Left lung (tissue), 4 donors: ENCODE measurements at regions not wholly inside any gene's neighbourhood (a gene's known extent, or its start where the extent isn't known, plus 50 kb on each side); places are given as distances from the start of the nearest gene placed in this dataset.
A peak's percentile ranks its signal among the peaks of the same experiment; 100 is the strongest.
"Not testable (repeated sequence)": the region's sequence is repeated elsewhere in the genome, so short reads cannot be mapped to it uniquely, and the experiment has no call there.

Experiments
- ATAC-seq: fragments of 200-7000 bp; cut with Tn5 transposase; one replicate; pipeline ENCODE4 v1.9.1; 2020; ENCODE audit warnings: moderate library complexity
- DNase-seq, 4 donors: peaks; one replicate each; pipeline ENCODE4 v3.0.0-alpha.2; 2013 to 2020
- H3K27ac ChIP-seq, 2 donors: fragments of 200-600 bp; sonication (generic) in 1 of 2; one replicate each; pipeline versions ENCODE4 v1.5.0 to v1.8.0; 2020 to 2021
- H3K27me3 ChIP-seq, 2 donors: fragments of 200-600 bp; sonication (generic) in 1 of 2; one replicate each; pipeline versions ENCODE4 v1.5.0 to v1.8.0; 2020 to 2021
- H3K36me3 ChIP-seq, 2 donors: fragments of 200-600 bp; sonication (generic) in 1 of 2; one replicate each; pipeline versions ENCODE4 v1.5.0 to v1.8.0; 2020 to 2021
- H3K4me1 ChIP-seq, 2 donors: fragments of 200-600 bp; one replicate each; pipeline ENCODE4 v1.8.0; 2021
- H3K4me3 ChIP-seq, 2 donors: fragments of 200-600 bp; sonication (generic) in 1 of 2; one replicate each; pipeline versions ENCODE4 v1.5.0 to v1.8.0; 2020 to 2021; ENCODE audit warnings: mild to moderate bottlenecking in 1 of 2
- H3K9me3 ChIP-seq, 2 donors: fragments of 200-600 bp; sonication (generic) in 1 of 2; one replicate each; pipeline versions ENCODE4 v1.5.0 to v1.8.0; 2020 to 2021
- CTCF ChIP-seq, 2 donors: fragments of 200-600 bp; sonication (generic) in 1 of 2; IDR thresholded peaks; one replicate each; pipeline versions ENCODE4 v1.5.0 to v1.8.0; 2021; ENCODE audit warnings: antibody characterized with exemption in 2 of 2
- intact Hi-C, 2 donors: fragments of 100-400 bp; cut with DNase I; formaldehyde crosslinking; loops; one replicate each; pipeline versions ENCODE4 v1.11.2 to v1.14.2; 2022
- donor health status: DM: no; HTN: yes; CAD: no.
- donor health status: DM: no; HTN: no; CAD: no.

- H3K9me3 ChIP-seq, intact Hi-C loops, H3K36me3 ChIP-seq, H3K27ac ChIP-seq, H3K4me3 ChIP-seq: not testable (repeated sequence)
- H3K4me1 ChIP-seq = peaks cover 16 to 21% of the 10 kb centered on the region in 2 donors
- DNase-seq = peak in 3 of 4 donors; percentile 54 to 82 (median 64)
- H3K27me3 ChIP-seq = peaks cover 0 to 58% of the 10 kb centered on the region in 2 donors
- ATAC-seq = peak; percentile 99
- TF ChIP-seq CTCF (IDR thresholded peaks at IDR 0.05) = peak; percentile 56 to 62
Measured at GRCh38 chr2:131672471-131673399, 145.0 kb downstream of the CCDC74A start.

DNA sequence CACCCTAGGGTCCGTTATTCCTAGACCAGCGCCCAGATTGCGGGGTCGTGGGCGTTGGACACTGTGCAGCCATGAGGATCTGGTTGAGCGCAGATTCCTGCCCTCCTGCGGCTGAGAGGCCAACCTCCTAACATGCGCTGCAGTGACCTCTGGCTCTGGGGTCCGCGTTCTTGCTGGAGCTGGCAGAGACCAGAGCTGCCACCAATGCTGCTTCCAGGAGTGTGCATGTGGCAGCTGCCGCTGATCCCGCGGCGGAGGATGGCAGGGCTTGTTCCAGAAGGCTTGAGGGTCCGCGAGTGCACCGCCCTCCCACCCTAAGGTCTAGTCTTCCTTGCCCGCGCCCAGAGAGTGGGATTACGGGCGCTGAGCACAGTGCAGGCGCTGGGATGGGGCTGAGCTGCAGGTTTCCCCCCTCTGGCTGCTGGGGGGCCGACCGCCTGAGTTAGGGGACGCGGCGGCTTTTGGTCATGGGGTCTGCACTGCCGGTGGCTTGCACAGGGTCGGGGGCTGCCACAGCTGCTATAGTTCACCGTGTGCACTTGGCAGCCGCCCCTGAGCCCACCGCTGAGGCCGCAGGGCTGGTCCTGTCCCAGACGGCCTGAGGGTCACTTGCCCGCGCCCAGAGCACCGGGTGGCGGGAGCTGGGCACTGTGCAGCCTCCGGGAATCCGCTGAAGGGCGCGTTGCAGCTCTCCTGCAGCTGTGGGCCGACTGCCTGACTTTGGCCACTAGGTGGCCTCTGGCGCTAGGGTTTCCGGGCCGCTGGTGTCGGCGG is 145.9 kb downstream of the CCDC74A start:
- ATAC-seq = peak; percentile 99
- peak; percentile 92 to 93 for TF ChIP-seq CTCF (IDR thresholded peaks at IDR 0.05)
- Histone ChIP-seq H3K4me3 (peak overlapping the region in 1 of 2 donors; percentile 7), H3K9me3 (peaks cover 0 to 2% of the 10 kb centered on the region in 2 donors), H3K4me1 (peaks cover 16 to 21% of the 10 kb centered on the region in 2 donors), H3K27me3 (peaks cover 0 to 58% of the 10 kb centered on the region in 2 donors), H3K36me3 (no peaks in the 10 kb centered on the region), H3K27ac (no peak overlapping the region)
- intact Hi-C loops = no loop called here
- peak in 3 of 4 donors; percentile 45 to 91 (median 83) for DNase-seq

DNA sequence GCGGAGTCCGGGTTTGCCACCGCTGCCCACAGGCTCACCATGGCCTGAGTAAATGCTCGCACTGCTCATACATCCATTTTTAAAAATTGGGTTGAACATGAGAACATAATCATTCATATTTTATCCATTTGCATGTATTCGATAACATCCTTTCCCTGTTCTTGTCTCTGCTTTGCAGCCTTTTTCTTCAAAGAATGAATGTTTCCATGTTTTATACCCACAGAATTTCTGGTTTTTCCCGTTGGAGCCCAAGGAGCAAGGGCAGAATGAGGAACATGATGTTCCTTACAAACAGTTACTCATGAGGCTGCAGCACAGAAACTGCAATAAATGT is 146.5 kb downstream of the CCDC74A start:
- Histone ChIP-seq H3K9me3 (no peaks in the 10 kb centered on the region), H3K27ac (no peak overlapping the region), H3K36me3 (no peaks in the 10 kb centered on the region), H3K27me3 (peaks cover 0 to 58% of the 10 kb centered on the region in 2 donors), H3K4me3 (no peak overlapping the region), H3K4me1 (peaks cover 16 to 21% of the 10 kb centered on the region in 2 donors)
- no peak for TF ChIP-seq CTCF (IDR thresholded peaks at IDR 0.05)
- intact Hi-C loops = no loop called here
- ATAC-seq (no peak), DNase-seq (no peak)

DNA sequence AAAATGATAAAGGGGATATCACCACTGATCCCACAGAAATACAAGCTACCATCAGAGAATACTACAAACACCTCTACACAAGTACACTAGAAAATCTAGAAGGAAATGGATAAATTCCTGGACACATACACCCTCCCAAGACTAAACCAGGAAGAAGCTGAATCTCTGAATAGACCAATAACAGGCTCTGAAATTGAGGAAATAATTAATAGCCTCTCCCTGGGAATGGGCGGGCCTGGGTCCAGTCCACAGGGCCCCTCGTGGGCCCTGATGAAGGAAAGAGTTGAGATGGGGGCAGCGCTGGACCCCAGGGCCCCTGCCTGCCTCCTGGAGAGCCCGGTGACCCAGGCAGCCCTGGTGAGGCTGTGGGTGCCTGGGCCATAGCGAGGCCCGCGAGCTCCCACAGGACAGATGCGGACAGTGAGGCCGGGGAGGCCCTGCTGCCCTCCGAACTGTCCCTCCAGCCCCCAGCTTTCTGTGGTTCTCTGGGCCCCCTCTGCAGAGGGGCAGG is 154.0 kb downstream of the CCDC74A start:
- H3K4me1 ChIP-seq, DNase-seq, H3K9me3 ChIP-seq, H3K36me3 ChIP-seq, intact Hi-C loops: not testable (repeated sequence)
- H3K27ac ChIP-seq = peak overlapping the region; percentile 53 to 79
- H3K27me3 ChIP-seq = peaks cover 0 to 26% of the 10 kb centered on the region in 2 donors
- H3K4me3 ChIP-seq = peak overlapping the region; percentile 52 to 61
- ATAC-seq = peak; percentile 54

GRCh38 chr2:131682122-131682944 is 154.6 kb downstream of the CCDC74A start:
- no peaks in the 10 kb centered on the region for H3K36me3 ChIP-seq

DNA sequence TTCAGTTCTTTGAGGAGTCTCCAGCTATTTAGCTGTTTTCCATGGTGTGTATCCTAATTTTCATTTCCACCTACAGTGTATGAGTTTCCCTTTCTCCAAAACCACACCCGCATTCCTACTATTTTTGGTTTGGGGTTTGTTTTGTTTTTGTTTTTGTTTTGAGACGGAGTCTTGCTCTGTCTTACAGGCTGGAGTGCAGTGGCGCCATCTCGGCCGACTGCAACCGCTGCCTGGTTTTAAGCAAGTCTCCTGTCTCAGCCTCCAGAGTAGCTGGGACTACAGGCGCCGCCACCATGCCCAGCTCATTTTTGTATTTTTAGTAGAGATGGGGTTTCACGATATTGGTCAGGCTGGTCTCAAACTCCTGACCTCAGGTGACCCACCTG is 155.2 kb downstream of the CCDC74A start:
- peak overlapping the region; percentile 52 to 61 for H3K4me3 ChIP-seq
- H3K36me3 ChIP-seq, H3K4me1 ChIP-seq, intact Hi-C loops, H3K9me3 ChIP-seq: not testable (repeated sequence)
- peaks cover 0 to 20% of the 10 kb centered on the region in 2 donors for H3K27me3 ChIP-seq
- peak in 1 of 4 donors; percentile 76 for DNase-seq
- H3K27ac ChIP-seq = peak overlapping the region in 1 of 2 donors; percentile 79
- peak; percentile 63 for ATAC-seq

More at GRCh38 chr2:131682122-131682944, 154.6 kb downstream of the CCDC74A start:
- no peak for TF ChIP-seq CTCF (IDR thresholded peaks at IDR 0.05)
- no peaks in the 10 kb centered on the region for H3K4me1 ChIP-seq
- peaks cover 0 to 20% of the 10 kb centered on the region in 2 donors for H3K27me3 ChIP-seq
- DNase-seq (peak; percentile 68 to 91 (median 83)), ATAC-seq (peak; percentile 99)
- peak overlapping the region; percentile 53 to 79 for H3K27ac ChIP-seq
- no peaks in the 10 kb centered on the region for H3K9me3 ChIP-seq
- intact Hi-C loops = no loop called here
- peak overlapping the region; percentile 52 to 61 for H3K4me3 ChIP-seq

DNA sequence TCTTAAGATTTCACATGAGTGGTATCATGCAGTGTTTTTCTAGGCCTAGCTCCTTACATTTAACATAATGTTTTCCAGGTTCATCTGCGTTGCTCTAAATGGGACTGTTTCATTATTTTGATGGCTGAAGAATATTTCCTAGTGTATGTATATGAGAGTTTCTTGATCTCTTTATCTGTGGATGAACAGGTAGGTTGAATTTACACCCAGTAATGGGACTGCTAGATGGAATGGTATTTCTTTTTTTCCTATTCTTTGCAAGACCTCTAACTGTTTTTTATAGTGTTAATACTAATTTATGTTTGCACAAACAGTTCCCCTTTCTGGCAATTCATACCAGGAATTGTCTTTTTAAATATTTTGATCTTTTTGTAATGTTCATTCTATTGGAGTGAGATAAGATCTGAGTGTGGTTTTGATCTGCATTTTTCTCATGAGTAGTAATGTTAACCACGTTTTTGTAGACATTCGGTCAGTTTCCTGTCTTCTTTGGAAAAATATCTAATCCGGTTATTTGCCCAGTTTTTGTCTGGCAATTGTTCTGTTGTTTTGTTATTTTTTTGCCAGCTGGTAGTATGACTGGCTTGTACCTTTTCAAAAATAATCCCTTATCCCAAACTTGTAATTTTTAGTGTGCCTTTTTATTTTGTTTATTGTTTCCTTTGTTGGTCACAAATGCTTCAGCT is 157.1 kb downstream of the CCDC74A start:
- H3K4me1 ChIP-seq, DNase-seq, H3K4me3 ChIP-seq, H3K9me3 ChIP-seq, intact Hi-C loops, ATAC-seq, H3K36me3 ChIP-seq: not testable (repeated sequence)
- Histone ChIP-seq H3K27me3 (peaks cover 0 to 20% of the 10 kb centered on the region in 2 donors), H3K27ac (peak overlapping the region in 1 of 2 donors; percentile 16)
